22Rv1 (cell line): ENCODE measurements at regions not wholly inside any gene's neighbourhood (a gene's known extent, or its start where the extent isn't known, plus 50 kb on each side); places are given as distances from the start of the nearest gene placed in this dataset.
A peak's percentile ranks its signal among the peaks of the same experiment; 100 is the strongest.
"Not testable (repeated sequence)": the region's sequence is repeated elsewhere in the genome, so short reads cannot be mapped to it uniquely, and the experiment has no call there.

Experiments
- H3K27ac ChIP-seq: fragments of 450-650 bp; 2 replicates; pipeline ENCODE4 v1.5.1; 2017
- ZFX ChIP-seq: fragments of 450-650 bp; IDR thresholded peaks from 2 replicates; pipeline ENCODE4 v1.6.1; 2017; ENCODE audit warnings: antibody characterized with exemption, borderline replicate concordance
- TF ChIP-seq, protein P1 (sequence below): fragments of 450-650 bp; IDR thresholded peaks from 2 replicates; pipeline ENCODE4 v1.5.1; 2017; ENCODE audit warnings: mild to moderate bottlenecking

DNA sequence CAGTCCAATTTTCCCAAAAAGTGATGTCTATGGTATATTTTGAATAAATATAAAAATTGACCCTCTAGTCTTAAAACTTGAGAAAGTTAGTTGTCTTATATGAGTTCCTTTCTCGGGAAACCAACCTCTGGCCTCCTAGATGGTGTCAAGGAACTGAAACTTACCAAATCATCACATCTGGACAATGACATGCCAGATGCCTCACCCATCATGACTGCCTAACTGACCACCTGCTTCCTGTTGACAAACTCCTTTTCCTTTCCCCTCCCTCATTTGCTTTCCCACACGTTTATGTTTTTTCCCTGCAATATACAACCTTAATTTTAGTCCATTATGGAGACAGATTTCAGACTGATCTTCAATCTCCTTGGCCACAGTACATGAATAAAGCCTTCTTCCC is 731.0 kb downstream of the EPHA7 start:
- no peak for TF ChIP-seq ZFX
- TF ChIP-seq, protein P1, sequence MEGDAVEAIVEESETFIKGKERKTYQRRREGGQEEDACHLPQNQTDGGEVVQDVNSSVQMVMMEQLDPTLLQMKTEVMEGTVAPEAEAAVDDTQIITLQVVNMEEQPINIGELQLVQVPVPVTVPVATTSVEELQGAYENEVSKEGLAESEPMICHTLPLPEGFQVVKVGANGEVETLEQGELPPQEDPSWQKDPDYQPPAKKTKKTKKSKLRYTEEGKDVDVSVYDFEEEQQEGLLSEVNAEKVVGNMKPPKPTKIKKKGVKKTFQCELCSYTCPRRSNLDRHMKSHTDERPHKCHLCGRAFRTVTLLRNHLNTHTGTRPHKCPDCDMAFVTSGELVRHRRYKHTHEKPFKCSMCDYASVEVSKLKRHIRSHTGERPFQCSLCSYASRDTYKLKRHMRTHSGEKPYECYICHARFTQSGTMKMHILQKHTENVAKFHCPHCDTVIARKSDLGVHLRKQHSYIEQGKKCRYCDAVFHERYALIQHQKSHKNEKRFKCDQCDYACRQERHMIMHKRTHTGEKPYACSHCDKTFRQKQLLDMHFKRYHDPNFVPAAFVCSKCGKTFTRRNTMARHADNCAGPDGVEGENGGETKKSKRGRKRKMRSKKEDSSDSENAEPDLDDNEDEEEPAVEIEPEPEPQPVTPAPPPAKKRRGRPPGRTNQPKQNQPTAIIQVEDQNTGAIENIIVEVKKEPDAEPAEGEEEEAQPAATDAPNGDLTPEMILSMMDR = no peak
- H3K27ac ChIP-seq = no peak overlapping the region

DNA sequence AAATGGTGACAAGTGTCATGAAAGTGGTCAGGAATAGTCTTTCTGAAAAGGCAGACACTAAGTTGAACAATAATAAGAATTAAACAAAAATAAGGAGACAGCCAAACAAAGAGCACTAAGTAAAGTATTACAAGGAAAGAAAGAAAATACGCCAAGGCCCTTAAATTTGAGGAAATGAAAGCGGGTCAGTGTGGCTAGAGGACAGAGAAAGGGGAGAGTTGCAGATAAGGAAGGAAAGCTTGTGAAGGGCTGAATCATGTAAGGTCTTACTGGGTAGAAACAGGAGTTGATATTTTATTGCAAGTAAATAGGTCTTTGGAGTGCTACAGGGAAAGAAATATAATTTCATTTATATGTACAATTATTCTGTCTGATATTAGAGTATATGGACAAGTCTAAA is 732.1 kb downstream of the EPHA7 start:
- peak overlapping the region; percentile 42 for H3K27ac ChIP-seq
- TF ChIP-seq, protein P1 = no peak
- TF ChIP-seq ZFX = no peak

DNA sequence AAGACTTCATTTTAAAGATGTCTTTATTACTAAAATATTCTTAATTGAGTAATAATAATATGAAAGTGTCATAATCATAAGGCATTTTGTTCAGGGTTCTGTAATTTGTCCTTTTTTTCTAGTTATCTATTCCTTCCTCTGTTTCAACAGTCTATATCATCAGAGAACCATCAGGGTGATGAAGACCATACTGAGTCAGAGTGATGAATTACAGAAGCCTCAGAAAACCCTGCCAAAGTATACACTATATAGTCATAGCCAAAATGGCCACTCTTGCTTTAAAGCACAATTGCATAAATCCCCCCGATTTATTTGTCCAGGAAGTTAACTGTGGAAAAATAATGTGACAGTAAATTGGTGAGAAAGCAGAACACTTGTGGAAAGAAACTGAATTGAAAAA is 735.0 kb downstream of the EPHA7 start:
- TF ChIP-seq, protein P1 = no peak
- no peak for TF ChIP-seq ZFX

DNA sequence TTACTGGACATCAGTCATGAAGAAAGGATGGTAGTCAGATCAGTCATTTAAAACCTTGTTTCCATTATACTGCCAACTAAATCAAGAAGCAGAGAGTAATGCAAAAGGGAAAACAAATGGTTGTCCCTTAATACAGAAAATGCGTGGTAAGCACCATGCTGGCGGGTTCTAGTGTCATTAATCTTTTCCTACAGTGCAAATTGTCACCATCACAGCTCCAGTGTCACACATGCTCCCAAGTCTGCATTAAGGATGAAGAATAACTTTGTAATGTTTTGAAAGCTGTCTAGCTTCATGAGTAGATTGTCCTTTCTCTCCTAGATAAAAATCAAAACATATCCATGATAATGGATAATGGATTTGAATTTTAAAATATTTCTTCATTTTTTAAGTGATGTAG is 735.6 kb downstream of the EPHA7 start:
- no peak overlapping the region for H3K27ac ChIP-seq
- TF ChIP-seq, protein P1 = no peak
- no peak for TF ChIP-seq ZFX

More for the DNA sequence above, 735.0 kb downstream of the EPHA7 start:
- no peak overlapping the region for H3K27ac ChIP-seq

DNA sequence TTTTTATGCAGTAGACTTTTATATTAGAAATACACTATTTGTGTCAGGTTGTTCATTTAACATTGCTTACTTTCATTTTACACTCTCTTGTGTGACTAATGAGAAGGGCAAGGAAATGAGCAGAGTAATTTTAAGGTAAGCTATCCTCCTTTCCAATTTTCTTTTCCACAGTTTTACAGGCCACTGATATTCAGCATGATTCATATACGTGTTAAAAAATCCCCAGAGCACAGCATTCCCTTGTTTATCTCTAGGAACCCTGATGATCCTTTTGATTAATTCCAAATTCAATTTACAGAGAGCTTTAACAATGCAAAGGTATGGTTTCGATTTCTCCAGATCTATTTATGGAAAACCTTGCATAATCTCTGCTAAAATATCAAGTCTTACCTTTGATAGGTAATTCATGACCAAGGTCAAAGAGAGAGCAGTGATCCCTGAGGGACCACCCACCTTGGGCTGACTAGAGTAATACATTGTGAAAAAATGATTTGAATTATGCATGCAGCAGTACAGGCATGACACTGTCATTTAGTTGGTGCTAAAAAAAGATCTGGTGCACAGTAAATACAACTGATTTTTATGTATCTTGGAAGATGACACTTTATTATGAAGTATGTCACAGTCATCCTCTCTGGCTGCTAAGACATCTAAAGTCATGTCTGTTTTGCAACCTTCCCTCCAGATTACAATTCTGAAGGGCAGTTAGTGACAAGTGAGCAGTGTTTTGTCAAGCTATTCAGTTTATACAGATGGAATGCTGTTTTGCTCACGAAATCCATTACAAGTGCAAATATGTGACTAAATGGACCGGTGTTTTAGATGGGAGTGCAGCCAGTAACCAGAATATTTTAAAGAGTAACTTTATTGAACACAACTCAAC is 736.6 kb downstream of the EPHA7 start:
- H3K27ac ChIP-seq = peak overlapping the region; percentile 66
- no peak for TF ChIP-seq ZFX
- TF ChIP-seq, protein P1 = no peak

DNA sequence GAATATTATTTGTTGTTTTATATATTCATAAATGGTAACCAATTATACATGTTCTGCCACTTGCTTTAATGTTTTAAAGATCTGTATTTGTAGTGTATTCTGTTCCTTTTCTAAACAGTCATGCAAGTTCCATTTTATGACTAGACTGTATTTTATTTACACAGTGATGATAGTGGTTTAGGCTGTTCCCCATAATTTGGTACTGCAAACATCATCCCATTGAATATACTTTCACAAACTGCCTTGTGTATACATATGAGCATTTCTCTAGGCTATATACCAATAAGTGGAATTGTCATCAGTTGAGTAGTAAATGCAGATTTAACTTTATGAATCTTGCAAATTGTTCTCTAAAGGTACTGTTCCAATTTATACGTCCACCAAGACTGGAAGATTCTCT is 738.0 kb downstream of the EPHA7 start:
- TF ChIP-seq, protein P1 = no peak
- no peak for TF ChIP-seq ZFX

DNA sequence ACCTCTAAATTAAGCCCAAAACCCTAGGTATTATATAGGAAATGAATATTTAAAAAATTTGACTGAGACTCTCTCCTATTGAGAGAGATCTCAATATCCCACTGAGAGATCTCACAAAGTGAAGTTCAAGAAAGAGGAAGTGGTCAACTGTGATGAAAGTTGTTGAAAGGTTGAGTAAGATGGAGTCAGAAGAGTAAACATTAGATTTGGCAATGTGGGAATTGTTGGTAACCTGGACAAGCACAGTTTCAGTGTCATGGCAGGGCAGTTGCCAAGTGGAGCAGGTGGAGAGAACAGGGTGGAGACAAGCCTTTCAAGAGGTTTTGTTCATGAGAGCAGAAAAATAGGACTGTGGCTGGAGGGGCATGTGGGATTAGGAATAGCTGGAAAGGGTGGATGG is 747.9 kb downstream of the EPHA7 start:
- H3K27ac ChIP-seq = not testable (repeated sequence)

More for the DNA sequence above, 738.0 kb downstream of the EPHA7 start:
- H3K27ac ChIP-seq = peak overlapping the region; percentile 66

DNA sequence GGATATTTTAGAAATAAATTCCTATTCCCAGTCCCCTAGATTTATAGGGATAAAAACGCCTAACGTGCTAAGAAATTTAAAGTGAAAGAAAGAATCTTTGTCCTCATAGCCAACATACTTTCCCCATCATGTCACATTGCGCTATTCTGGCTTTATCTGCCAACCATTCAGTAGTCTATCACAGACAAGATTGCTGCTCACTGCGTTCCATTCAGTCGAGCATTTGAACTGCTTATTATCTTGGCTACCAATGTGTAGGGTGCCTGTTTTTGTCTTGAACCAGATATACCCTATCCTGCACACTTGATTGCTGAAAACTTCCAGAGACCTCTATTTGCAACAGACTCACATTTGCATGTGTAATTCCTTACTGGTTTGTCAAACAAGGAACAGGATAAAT is 751.5 kb downstream of the EPHA7 start:
- no peak overlapping the region for H3K27ac ChIP-seq
- TF ChIP-seq ZFX = no peak
- TF ChIP-seq, protein P1 = no peak
